ENCODE measurements at regions not wholly inside any gene's neighbourhood (a gene's known extent, or its start where the extent isn't known, plus 50 kb on each side); places are given as distances from the start of the nearest gene placed in this dataset.

GRCh38 chr4:24179201-24179840, 289.5 kb upstream of the PPARGC1A start:
- no peak for TF ChIP-seq TEAD1 (CRISPR knock-in tag; IDR thresholded peaks at IDR 0.05)
- no peak for TF ChIP-seq ZBTB43 (CRISPR knock-in tag; IDR thresholded peaks at IDR 0.05)
- TF ChIP-seq RAD21 (CRISPR knock-in tag; conservative IDR thresholded peaks at IDR 0.05 in 1 of 2, IDR thresholded peaks at IDR 0.05 in 1 of 2) = no peak
- TF ChIP-seq POLR2AphosphoS5 (IDR thresholded peaks at IDR 0.05; ENCODE audit: control insufficient read depth, insufficient read depth, low read depth, low read length) = no peak
- no peak for TF ChIP-seq NR4A1 (CRISPR knock-in tag; IDR thresholded peaks at IDR 0.05)
- no peak for TF ChIP-seq NR4A1 (tag; IDR thresholded peaks at IDR 0.05)
- TF ChIP-seq CTCF (IDR thresholded peaks at IDR 0.05 in 2 of 3, conservative IDR thresholded peaks at IDR 0.05 in 1 of 3; ENCODE audit: insufficient read depth in 2 of 3, low read depth in 1 of 3, low read length in 3 of 3) = no peak
- no peak for TF ChIP-seq NR2C2 (CRISPR knock-in tag; IDR thresholded peaks at IDR 0.05)
- no peak for TF ChIP-seq NR2C2 (tag; IDR thresholded peaks at IDR 0.05)
- TF ChIP-seq MYC (IDR thresholded peaks at IDR 0.05; ENCODE audit: low read depth, low read length) = no peak
- TF ChIP-seq MYC (CRISPR knock-in tag; IDR thresholded peaks at IDR 0.05; ENCODE audit: borderline replicate concordance, low read depth) = no peak
- TF ChIP-seq GATAD2A (IDR thresholded peaks at IDR 0.05) = no peak
- TF ChIP-seq FOXJ2 (tag; IDR thresholded peaks at IDR 0.05) = no peak
- no peak for TF ChIP-seq CREB3 (tag; conservative IDR thresholded peaks at IDR 0.05; ENCODE audit: low read depth)
- no peak for TF ChIP-seq ARNT (IDR thresholded peaks at IDR 0.05)
- no peak for TF ChIP-seq ATF3 (IDR thresholded peaks at IDR 0.05)
- no peak for TF ChIP-seq ATF3 (CRISPR knock-in tag; conservative IDR thresholded peaks at IDR 0.05)
- no peak for TF ChIP-seq E2F4 (CRISPR knock-in tag; IDR thresholded peaks at IDR 0.05; ENCODE audit: low read depth)
